ENCODE measurements at regions not wholly inside any gene's neighbourhood (a gene's known extent, or its start where the extent isn't known, plus 50 kb on each side); places are given as distances from the start of the nearest gene placed in this dataset.

GRCh38 chr13:73514208-73514607, 455.4 kb downstream of the KLF5 start:
- TF ChIP-seq CTCF (IDR thresholded peaks at IDR 0.05; ENCODE audit: poor library complexity) (no peak), EZH2phosphoT487 (IDR thresholded peaks at IDR 0.05; ENCODE audit: low read depth, severe bottlenecking, unreplicated experiment) (no peak)

Data from hepatocyte (in vitro differentiated cells).